ENCODE measurements at regions not wholly inside any gene's neighbourhood (a gene's known extent, or its start where the extent isn't known, plus 50 kb on each side); places are given as distances from the start of the nearest gene placed in this dataset.
A peak's percentile ranks its signal among the peaks of the same experiment; 100 is the strongest.

- no peak for DNase-seq
- Histone ChIP-seq H3K4me3 (no peak overlapping the region), H3K27ac (no peak overlapping the region), H3K4me1 (no peaks in the 10 kb centered on the region), H3K9me3 (no peaks in the 10 kb centered on the region), H3K27me3 (peaks cover 0 to 10% (median 0%) of the 10 kb centered on the region in 4 donors), H3K36me3 (no peaks in the 10 kb centered on the region)
- 33 to 38% methylated on average over 1 of the region's 1 CpG for WGBS, 2 donors
- TF ChIP-seq POLR2A (IDR thresholded peaks at IDR 0.05) = no peak
- no peak for TF ChIP-seq CTCF (IDR thresholded peaks at IDR 0.05)
- intact Hi-C loops (cut with DNase I) = no loop called here
Measured at GRCh38 chr1:115145226-115145625, 55.9 kb upstream of the TSPAN2 start.

GRCh38 chr1:115144176-115144575 is 54.9 kb upstream of the TSPAN2 start:
- intact Hi-C loops (cut with DNase I) = no loop called here
- no peak for DNase-seq
- no peaks in the 10 kb centered on the region for H3K36me3 ChIP-seq
- WGBS, 2 donors = 63 to 75% methylated on average over 2 of the region's 2 CpGs
- no peak for TF ChIP-seq POLR2A (IDR thresholded peaks at IDR 0.05)
- no peaks in the 10 kb centered on the region for H3K9me3 ChIP-seq
- H3K4me3 ChIP-seq = no peak overlapping the region
- H3K4me1 ChIP-seq = peaks cover 0 to 3% (median 0%) of the 10 kb centered on the region in 3 donors
- H3K27me3 ChIP-seq = peaks cover 0 to 10% (median 0%) of the 10 kb centered on the region in 4 donors
- H3K27ac ChIP-seq = no peak overlapping the region

- Histone ChIP-seq H3K4me3 (no peak overlapping the region), H3K27ac (no peak overlapping the region), H3K9me3 (no peaks in the 10 kb centered on the region), H3K36me3 (no peaks in the 10 kb centered on the region), H3K27me3 (peaks cover 0 to 18% (median 0%) of the 10 kb centered on the region in 4 donors), H3K4me1 (peaks cover 0 to 11% (median 0%) of the 10 kb centered on the region in 3 donors)
- WGBS, 2 donors = 52 to 70% methylated on average over 3 of the region's 3 CpGs
- intact Hi-C loops (cut with DNase I) = no loop called here
- TF ChIP-seq POLR2A (IDR thresholded peaks at IDR 0.05) (no peak), CTCF (IDR thresholded peaks at IDR 0.05) (peak in 1 of 6 experiments; percentile 8)
- DNase-seq = no peak
Measured at GRCh38 chr1:115142616-115143015, 53.3 kb upstream of the TSPAN2 start.

- no peak overlapping the region for H3K27ac ChIP-seq
- H3K27me3 ChIP-seq = peaks cover 0 to 18% (median 0%) of the 10 kb centered on the region in 4 donors
- intact Hi-C loops (cut with DNase I) = no loop called here
- H3K4me1 ChIP-seq = peaks cover 0 to 11% (median 0%) of the 10 kb centered on the region in 3 donors
- no peaks in the 10 kb centered on the region for H3K36me3 ChIP-seq
- no peak for DNase-seq
- no peak overlapping the region for H3K4me3 ChIP-seq
- TF ChIP-seq CTCF (IDR thresholded peaks at IDR 0.05) (no peak), POLR2A (IDR thresholded peaks at IDR 0.05) (no peak)
- H3K9me3 ChIP-seq = no peaks in the 10 kb centered on the region
Measured at GRCh38 chr1:115141145-115141454, 51.8 kb upstream of the TSPAN2 start.

- Histone ChIP-seq H3K36me3 (no peaks in the 10 kb centered on the region), H3K27ac (no peak overlapping the region), H3K4me3 (no peak overlapping the region), H3K4me1 (peaks cover 0 to 11% (median 0%) of the 10 kb centered on the region in 3 donors), H3K9me3 (no peaks in the 10 kb centered on the region), H3K27me3 (peaks cover 0 to 17% (median 0%) of the 10 kb centered on the region in 4 donors)
- DNase-seq = no peak
- intact Hi-C loops (cut with DNase I) = no loop called here
- WGBS, 2 donors = 61 to 94% methylated on average over 2 of the region's 2 CpGs
- TF ChIP-seq CTCF (IDR thresholded peaks at IDR 0.05) (no peak), POLR2A (IDR thresholded peaks at IDR 0.05) (no peak)
Measured at GRCh38 chr1:115140442-115141144, 51.3 kb upstream of the TSPAN2 start.

All from esophagus squamous epithelium (tissue), 5 donors.